CD4-positive, CD25-positive, alpha-beta regulatory T cell (primary cell): ENCODE measurements at regions not wholly inside any gene's neighbourhood (a gene's known extent, or its start where the extent isn't known, plus 50 kb on each side); places are given as distances from the start of the nearest gene placed in this dataset.

Source experiments
- ATAC-seq, 2 donors: fragments of 150-1000 bp; cut with Tn5 transposase; one replicate each; pipeline ENCODE4 v1.10.0; 2021; ENCODE audit warnings: low read depth in 2 of 2, moderate number of reproducible peaks in 2 of 2, moderate library complexity in 1 of 2
- DNase-seq, 3 donors: peaks; one replicate each; pipeline versions ENCODE4 v3.0.0 to v3.0.0-alpha.2; 2012 to 2022; ENCODE audit warnings: mixed read lengths in 1 of 3
- H3K27ac ChIP-seq: one replicate; pipeline ENCODE4 v1.7.0; 2013; ENCODE audit warnings: mild to moderate bottlenecking, low read length; ENCODE audit not compliant: insufficient read depth, poor library complexity, severe bottlenecking
- H3K27me3 ChIP-seq: one replicate; pipeline ENCODE4 v1.7.0; 2013; ENCODE audit warnings: low read length; ENCODE audit not compliant: control insufficient read depth, insufficient read depth
- H3K36me3 ChIP-seq: one replicate; pipeline ENCODE4 v1.7.0; 2013; ENCODE audit warnings: mild to moderate bottlenecking, low read length, moderate library complexity; ENCODE audit not compliant: control insufficient read depth, insufficient read depth
- H3K4me1 ChIP-seq: 2 replicates; pipeline ENCODE4 v1.7.0; 2013; ENCODE audit warnings: mild to moderate bottlenecking, low read length; ENCODE audit not compliant: insufficient read depth, control insufficient read depth, poor library complexity, severe bottlenecking
- H3K4me3 ChIP-seq: one replicate; pipeline ENCODE4 v1.7.0; 2013; ENCODE audit warnings: low read depth, mild to moderate bottlenecking, low read length, moderate library complexity
- H3K9me3 ChIP-seq, 2 experiments: 1 replicate in 1 of 2; 2 replicates in 1 of 2; pipeline ENCODE4 v1.7.0; 2013; ENCODE audit warnings: low read length in 2 of 2, mild to moderate bottlenecking in 1 of 2, moderate library complexity in 1 of 2; ENCODE audit not compliant: control insufficient read depth in 2 of 2
- H3K27ac Mint-ChIP-seq, 3 donors: one replicate each; pipeline ENCODE4 v1.8.0; 2020 to 2022; ENCODE audit warnings: mild to moderate bottlenecking in 3 of 3, mixed read lengths in 3 of 3, moderate library complexity in 2 of 3
- H3K27me3 Mint-ChIP-seq: one replicate; pipeline ENCODE4 v1.8.0; 2022; ENCODE audit warnings: mild to moderate bottlenecking, mixed read lengths
- H3K36me3 Mint-ChIP-seq: one replicate; pipeline ENCODE4 v1.8.0; 2020; ENCODE audit warnings: mixed read lengths
- H3K4me1 Mint-ChIP-seq, 4 donors: one replicate each; pipeline ENCODE4 v1.8.0; 2020 to 2022; ENCODE audit warnings: mixed read lengths in 4 of 4, mild to moderate bottlenecking in 1 of 4
- H3K4me3 Mint-ChIP-seq, 4 donors: one replicate each; pipeline ENCODE4 v1.8.0; 2020 to 2022; ENCODE audit warnings: mild to moderate bottlenecking in 4 of 4, mixed read lengths in 4 of 4, moderate library complexity in 3 of 4
- H3K9me3 Mint-ChIP-seq, 7 donors: one replicate each; pipeline ENCODE4 v1.8.0; 2020 to 2022; ENCODE audit warnings: mixed read lengths in 7 of 7, mild to moderate bottlenecking in 3 of 7, moderate library complexity in 2 of 7

GRCh38 chr7:26011039-26011696, 140.8 kb upstream of the NFE2L3 start:
- H3K9me3 Mint-ChIP-seq: peaks cover 0 to 6% (median 0%) of the 10 kb centered on the region in 7 donors

GRCh38 chr7:26013551-26014083, 138.4 kb upstream of the NFE2L3 start:
- no peaks in the 10 kb centered on the region for H3K9me3 ChIP-seq
- DNase-seq: no peak
- no peaks in the 10 kb centered on the region for H3K36me3 Mint-ChIP-seq

More at GRCh38 chr7:26011039-26011696, 140.8 kb upstream of the NFE2L3 start:
- Histone ChIP-seq H3K27me3 (peaks cover 3% of the 10 kb centered on the region), H3K4me3 (no peak overlapping the region), H3K4me1 (peaks cover 5% of the 10 kb centered on the region), H3K9me3 (no peaks in the 10 kb centered on the region), H3K36me3 (no peaks in the 10 kb centered on the region), H3K27ac (no peak overlapping the region)
- DNase-seq: no peak
- H3K4me3 Mint-ChIP-seq: no peak overlapping the region
- no peak overlapping the region for H3K27ac Mint-ChIP-seq
- H3K4me1 Mint-ChIP-seq: peaks cover 0 to 6% (median 3%) of the 10 kb centered on the region in 4 donors
- H3K36me3 Mint-ChIP-seq: no peaks in the 10 kb centered on the region
- H3K27me3 Mint-ChIP-seq: peaks cover 8% of the 10 kb centered on the region
- ATAC-seq: no peak

GRCh38 chr7:26022982-26023381, 129.0 kb upstream of the NFE2L3 start:
- Mint-ChIP-seq H3K9me3 (no peaks in the 10 kb centered on the region), H3K36me3 (no peaks in the 10 kb centered on the region), H3K27me3 (peaks cover 5% of the 10 kb centered on the region), H3K27ac (no peak overlapping the region), H3K4me3 (no peak overlapping the region), H3K4me1 (no peaks in the 10 kb centered on the region)
- no peak for DNase-seq
- H3K4me3 ChIP-seq: no peak overlapping the region
- no peaks in the 10 kb centered on the region for H3K9me3 ChIP-seq
- H3K27me3 ChIP-seq: peaks cover 8% of the 10 kb centered on the region
- ATAC-seq: no peak
- H3K36me3 ChIP-seq: no peaks in the 10 kb centered on the region
- no peaks in the 10 kb centered on the region for H3K4me1 ChIP-seq
- no peak overlapping the region for H3K27ac ChIP-seq

More at GRCh38 chr7:26013551-26014083, 138.4 kb upstream of the NFE2L3 start:
- Mint-ChIP-seq H3K27ac (no peak overlapping the region), H3K27me3 (peaks cover 8% of the 10 kb centered on the region), H3K4me3 (no peak overlapping the region), H3K4me1 (peaks cover 0 to 6% (median 3%) of the 10 kb centered on the region in 4 donors), H3K9me3 (peaks cover 0 to 7% (median 3%) of the 10 kb centered on the region in 7 donors)
- Histone ChIP-seq H3K27ac (no peak overlapping the region), H3K4me3 (no peak overlapping the region), H3K27me3 (peaks cover 10% of the 10 kb centered on the region), H3K4me1 (peaks cover 5% of the 10 kb centered on the region), H3K36me3 (no peaks in the 10 kb centered on the region)
- no peak for ATAC-seq

GRCh38 chr7:26029911-26030310, 122.1 kb upstream of the NFE2L3 start:
- no peaks in the 10 kb centered on the region for H3K36me3 Mint-ChIP-seq
- H3K4me3 ChIP-seq: no peak overlapping the region
- no peaks in the 10 kb centered on the region for H3K36me3 ChIP-seq
- no peak overlapping the region for H3K27ac ChIP-seq
- H3K27ac Mint-ChIP-seq: no peak overlapping the region
- H3K9me3 ChIP-seq: no peaks in the 10 kb centered on the region
- no peaks in the 10 kb centered on the region for H3K9me3 Mint-ChIP-seq
- H3K4me3 Mint-ChIP-seq: no peak overlapping the region
- ATAC-seq: no peak
- H3K27me3 Mint-ChIP-seq: peaks cover 5% of the 10 kb centered on the region
- no peak for DNase-seq
- H3K4me1 ChIP-seq: no peaks in the 10 kb centered on the region
- peaks cover 7% of the 10 kb centered on the region for H3K27me3 ChIP-seq
- no peaks in the 10 kb centered on the region for H3K4me1 Mint-ChIP-seq

- H3K27ac ChIP-seq: no peak overlapping the region
- Mint-ChIP-seq H3K4me1 (peaks cover 0 to 11% (median 0%) of the 10 kb centered on the region in 4 donors), H3K36me3 (peaks cover 3% of the 10 kb centered on the region), H3K9me3 (peaks cover 0 to 8% (median 0%) of the 10 kb centered on the region in 7 donors), H3K27me3 (peaks cover 20% of the 10 kb centered on the region), H3K4me3 (no peak overlapping the region), H3K27ac (no peak overlapping the region)
- H3K4me3 ChIP-seq: no peak overlapping the region
- no peaks in the 10 kb centered on the region for H3K9me3 ChIP-seq
- no peaks in the 10 kb centered on the region for H3K36me3 ChIP-seq
- no peak for ATAC-seq
- DNase-seq: no peak
- no peaks in the 10 kb centered on the region for H3K4me1 ChIP-seq
- H3K27me3 ChIP-seq: peaks cover 7% of the 10 kb centered on the region
These were observed 117.6 kb upstream of the NFE2L3 start for GRCh38 chr7:26034391-26034790.

- peaks cover 7% of the 10 kb centered on the region for H3K27me3 ChIP-seq
These were observed 116.4 kb upstream of the NFE2L3 start for GRCh38 chr7:26035552-26035951.

GRCh38 chr7:26036092-26036491, 115.9 kb upstream of the NFE2L3 start:
- H3K4me1 Mint-ChIP-seq: peaks cover 0 to 11% (median 0%) of the 10 kb centered on the region in 4 donors
- DNase-seq: no peak
- H3K27me3 Mint-ChIP-seq: peaks cover 31% of the 10 kb centered on the region
- H3K9me3 ChIP-seq: no peaks in the 10 kb centered on the region
- H3K9me3 Mint-ChIP-seq: peaks cover 0 to 8% (median 0%) of the 10 kb centered on the region in 7 donors
- no peak for ATAC-seq
- H3K4me3 ChIP-seq: no peak overlapping the region
- peaks cover 3% of the 10 kb centered on the region for H3K36me3 Mint-ChIP-seq
- H3K36me3 ChIP-seq: no peaks in the 10 kb centered on the region
- peaks cover 7% of the 10 kb centered on the region for H3K27me3 ChIP-seq
- no peak overlapping the region for H3K27ac ChIP-seq
- H3K4me3 Mint-ChIP-seq: no peak overlapping the region
- no peak overlapping the region for H3K27ac Mint-ChIP-seq
- no peaks in the 10 kb centered on the region for H3K4me1 ChIP-seq

More at GRCh38 chr7:26035552-26035951, 116.4 kb upstream of the NFE2L3 start:
- H3K9me3 Mint-ChIP-seq: peaks cover 0 to 8% (median 0%) of the 10 kb centered on the region in 7 donors
- ATAC-seq (no peak), DNase-seq (no peak)
- Histone ChIP-seq H3K9me3 (no peaks in the 10 kb centered on the region), H3K27ac (no peak overlapping the region), H3K36me3 (no peaks in the 10 kb centered on the region), H3K4me3 (no peak overlapping the region), H3K4me1 (no peaks in the 10 kb centered on the region)
- H3K27ac Mint-ChIP-seq: no peak overlapping the region
- H3K27me3 Mint-ChIP-seq: peaks cover 26% of the 10 kb centered on the region
- H3K36me3 Mint-ChIP-seq: peaks cover 3% of the 10 kb centered on the region
- peaks cover 0 to 11% (median 0%) of the 10 kb centered on the region in 4 donors for H3K4me1 Mint-ChIP-seq
- H3K4me3 Mint-ChIP-seq: no peak overlapping the region
